ENCODE measurements at regions not wholly inside any gene's neighbourhood (a gene's known extent, or its start where the extent isn't known, plus 50 kb on each side); places are given as distances from the start of the nearest gene placed in this dataset.

GRCh38 chr11:71325418-71326327, 73.3 kb upstream of the SHANK2 start:
- peaks cover 21% of the 10 kb centered on the region for H3K27me3 Mint-ChIP-seq (ENCODE audit: low read depth)
- TF ChIP-seq CTCF (IDR thresholded peaks at IDR 0.05; ENCODE audit: unreplicated experiment in 3 of 3): no peak
- H3K27ac Mint-ChIP-seq: no peak overlapping the region
- H3K36me3 Mint-ChIP-seq (ENCODE audit: low read depth): no peaks in the 10 kb centered on the region
- peaks cover 7% of the 10 kb centered on the region for H3K9me3 Mint-ChIP-seq
- H3K4me3 Mint-ChIP-seq: no peak overlapping the region
- H3K4me1 Mint-ChIP-seq: no peaks in the 10 kb centered on the region

GRCh38 chr11:71324788-71325417, 72.5 kb upstream of the SHANK2 start:
- H3K27ac Mint-ChIP-seq: no peak overlapping the region
- H3K4me1 Mint-ChIP-seq: no peaks in the 10 kb centered on the region
- no peak for TF ChIP-seq CTCF (IDR thresholded peaks at IDR 0.05; ENCODE audit: unreplicated experiment in 3 of 3)
- no peaks in the 10 kb centered on the region for H3K36me3 Mint-ChIP-seq (ENCODE audit: low read depth)
- peaks cover 6% of the 10 kb centered on the region for H3K9me3 Mint-ChIP-seq
- H3K27me3 Mint-ChIP-seq (ENCODE audit: low read depth): peaks cover 21% of the 10 kb centered on the region
- no peak overlapping the region for H3K4me3 Mint-ChIP-seq

GRCh38 chr11:71323876-71324526, 71.6 kb upstream of the SHANK2 start:
- TF ChIP-seq CTCF (IDR thresholded peaks at IDR 0.05; ENCODE audit: unreplicated experiment in 3 of 3): no peak
- no peaks in the 10 kb centered on the region for H3K36me3 Mint-ChIP-seq (ENCODE audit: low read depth)
- no peak overlapping the region for H3K27ac Mint-ChIP-seq
- H3K27me3 Mint-ChIP-seq (ENCODE audit: low read depth): peaks cover 21% of the 10 kb centered on the region
- no peaks in the 10 kb centered on the region for H3K4me1 Mint-ChIP-seq
- peaks cover 12% of the 10 kb centered on the region for H3K9me3 Mint-ChIP-seq
- no peak overlapping the region for H3K4me3 Mint-ChIP-seq

- H3K9me3 Mint-ChIP-seq: peaks cover 19% of the 10 kb centered on the region
- H3K4me3 Mint-ChIP-seq: no peak overlapping the region
- no peaks in the 10 kb centered on the region for H3K4me1 Mint-ChIP-seq
- H3K27me3 Mint-ChIP-seq (ENCODE audit: low read depth): peaks cover 21% of the 10 kb centered on the region
- H3K36me3 Mint-ChIP-seq (ENCODE audit: low read depth): no peaks in the 10 kb centered on the region
- no peak for TF ChIP-seq CTCF (IDR thresholded peaks at IDR 0.05; ENCODE audit: unreplicated experiment in 3 of 3)
- no peak overlapping the region for H3K27ac Mint-ChIP-seq
Observed at GRCh38 chr11:71322861-71323582, 70.6 kb upstream of the SHANK2 start.

- TF ChIP-seq CTCF (IDR thresholded peaks at IDR 0.05; ENCODE audit: unreplicated experiment in 3 of 3): no peak
- peaks cover 21% of the 10 kb centered on the region for H3K27me3 Mint-ChIP-seq (ENCODE audit: low read depth)
- no peak overlapping the region for H3K27ac Mint-ChIP-seq
- H3K36me3 Mint-ChIP-seq (ENCODE audit: low read depth): no peaks in the 10 kb centered on the region
- no peaks in the 10 kb centered on the region for H3K4me1 Mint-ChIP-seq
- peaks cover 24% of the 10 kb centered on the region for H3K9me3 Mint-ChIP-seq
- no peak overlapping the region for H3K4me3 Mint-ChIP-seq
Observed at GRCh38 chr11:71322192-71322735, 69.9 kb upstream of the SHANK2 start.
